PC-9 (cell line): ENCODE measurements at regions not wholly inside any gene's neighbourhood (a gene's known extent, or its start where the extent isn't known, plus 50 kb on each side); places are given as distances from the start of the nearest gene placed in this dataset.
"Not testable (repeated sequence)": the region's sequence is repeated elsewhere in the genome, so short reads cannot be mapped to it uniquely, and the experiment has no call there.

Source experiments
- BruUV-seq: library from RNA; stranded (reverse); fragments of 400-500 nt; replicated peaks from 2 replicates; lab custom pipeline; 2021; lab: Mats Ljungman, UMichigan
- CTCF ChIA-PET: fragments of 300-600 bp; sonication (Branson Sonifier 250); formaldehyde crosslinking; loops from one replicate; lab custom pipeline; 2022; ENCODE audit warnings: antibody characterized with exemption; lab: Charles Lee
- POLR2A ChIA-PET: fragments of 300-600 bp; sonication (Branson Sonifier 250); formaldehyde crosslinking; loops from one replicate; lab custom pipeline; 2022; ENCODE audit warnings: antibody characterized with exemption; ENCODE audit not compliant: unreplicated experiment; lab: Charles Lee
- DNase-seq, 2 experiments: peaks; one replicate each; pipeline versions ENCODE4 v3.0.0 to v3.0.0-alpha.2; 2015 to 2022; ENCODE audit warnings: mixed read lengths in 1 of 2
- H2AFZ ChIP-seq: fragments of 200-600 bp; sonication (generic); 2 replicates; pipeline ENCODE4 v1.8.1; 2017; ENCODE audit warnings: antibody characterized with exemption
- H3F3A ChIP-seq: fragments of 200-600 bp; sonication (generic); 2 replicates; pipeline ENCODE4 v1.8.1; 2017; ENCODE audit warnings: antibody characterized with exemption, mild to moderate bottlenecking, low read depth; ENCODE audit not compliant: insufficient read depth
- H3K27ac ChIP-seq: fragments of 200-600 bp; sonication (generic); 2 replicates; pipeline ENCODE4 v1.6.1; 2016; ENCODE audit warnings: mixed run types
- H3K27me3 ChIP-seq: fragments of 200-600 bp; sonication (generic); 2 replicates; pipeline ENCODE4 v1.6.1; 2016; ENCODE audit warnings: low read depth, mixed run types; ENCODE audit not compliant: insufficient read depth
- H3K36me3 ChIP-seq: fragments of 200-600 bp; sonication (generic); 2 replicates; pipeline ENCODE4 v1.6.1; 2016; ENCODE audit warnings: low read depth, mixed run types
- H3K4me1 ChIP-seq: fragments of 200-600 bp; sonication (generic); replicated peaks from 2 replicates; pipeline ENCODE4 v1.6.1; 2016; ENCODE audit warnings: mixed run types; ENCODE audit not compliant: insufficient read depth
- H3K4me2 ChIP-seq: fragments of 200-600 bp; sonication (generic); 2 replicates; pipeline ENCODE4 v1.6.1; 2017; ENCODE audit warnings: mixed run types
- H3K4me3 ChIP-seq: fragments of 200-600 bp; sonication (generic); 2 replicates; pipeline ENCODE4 v1.6.1; 2016; ENCODE audit warnings: mixed run types
- H3K79me2 ChIP-seq: fragments of 200-600 bp; sonication (generic); 2 replicates; pipeline ENCODE4 v1.6.1; 2017; ENCODE audit warnings: low read depth, mixed run types
- H3K9me2 ChIP-seq: fragments of 200-600 bp; sonication (generic); 2 replicates; pipeline ENCODE4 v1.8.1; 2017; ENCODE audit warnings: mild to moderate bottlenecking; ENCODE audit not compliant: insufficient read depth
- H3K9me3 ChIP-seq: fragments of 200-600 bp; sonication (generic); 2 replicates; pipeline ENCODE4 v1.8.1; 2016; ENCODE audit warnings: low read depth; ENCODE audit not compliant: insufficient read depth
- H4K20me1 ChIP-seq: fragments of 200-600 bp; sonication (generic); 2 replicates; pipeline ENCODE4 v1.8.1; 2017; ENCODE audit not compliant: insufficient read depth
- CTCF ChIP-seq: fragments of 200-600 bp; sonication (generic); conservative IDR thresholded peaks from 2 replicates; pipeline ENCODE4 v1.6.1; 2017; ENCODE audit warnings: mixed run types, antibody characterized with exemption, mild to moderate bottlenecking, moderate library complexity
- EZH2 ChIP-seq: fragments of 200-600 bp; sonication (generic); IDR thresholded peaks from 2 replicates; pipeline ENCODE4 v1.8.0; 2017; ENCODE audit warnings: antibody characterized with exemption, low read depth
- intact Hi-C: fragments of 100-400 bp; cut with micrococcal nuclease; formaldehyde crosslinking; loops from one replicate; pipeline ENCODE4 v1.10.0; 2022; ENCODE audit not compliant: unreplicated experiment

GRCh38 chr5:122209601-122210000, 80.3 kb downstream of the ZNF474 start:
- H2AFZ ChIP-seq, POLR2A ChIA-PET, H4K20me1 ChIP-seq, DNase-seq, H3K36me3 ChIP-seq, H3K4me3 ChIP-seq, CTCF ChIA-PET, H3K4me2 ChIP-seq, H3K79me2 ChIP-seq, H3F3A ChIP-seq, intact Hi-C loops, H3K9me2 ChIP-seq, H3K4me1 ChIP-seq, H3K27me3 ChIP-seq, BruUV-seq, H3K9me3 ChIP-seq, H3K27ac ChIP-seq: not testable (repeated sequence)

- no peak overlapping the region for H3K4me2 ChIP-seq
- no peaks in the 10 kb centered on the region for H4K20me1 ChIP-seq
- no peak for DNase-seq
- BruUV-seq: no TSS peak
- ChIA-PET POLR2A (interaction anchor here (0.5 kb wide), 1 partner anchor 740 kb away, joined by 4 read pairs; no protein-coding TSS in a partner anchor), CTCF (no interaction called here)
- H3K27me3 ChIP-seq: no peaks in the 10 kb centered on the region
- intact Hi-C loops: no loop called here
- no peaks in the 10 kb centered on the region for H3K9me3 ChIP-seq
- H3K4me1 ChIP-seq: no peaks in the 10 kb centered on the region
- H3K27ac ChIP-seq: no peak overlapping the region
- H3K4me3 ChIP-seq: no peak overlapping the region
- no peaks in the 10 kb centered on the region for H3K36me3 ChIP-seq
- TF ChIP-seq EZH2: no peak
- TF ChIP-seq CTCF: no peak
- H3F3A ChIP-seq: no peaks in the 10 kb centered on the region
- H3K9me2 ChIP-seq: no peaks in the 10 kb centered on the region
- no peaks in the 10 kb centered on the region for H3K79me2 ChIP-seq
- no peak overlapping the region for H2AFZ ChIP-seq
Measured at GRCh38 chr5:122218778-122219177, 89.4 kb downstream of the ZNF474 start.

- no peak overlapping the region for H3K4me2 ChIP-seq
- H3K36me3 ChIP-seq: no peaks in the 10 kb centered on the region
- POLR2A ChIA-PET: no interaction called here
- H3K27ac ChIP-seq: no peak overlapping the region
- CTCF ChIA-PET: no interaction called here
- BruUV-seq: no TSS peak
- DNase-seq: no peak
- H3K9me3 ChIP-seq: no peaks in the 10 kb centered on the region
- H3K4me3 ChIP-seq: no peak overlapping the region
- no peaks in the 10 kb centered on the region for H3K9me2 ChIP-seq
- H3F3A ChIP-seq: no peaks in the 10 kb centered on the region
- no peaks in the 10 kb centered on the region for H3K4me1 ChIP-seq
- H2AFZ ChIP-seq: no peak overlapping the region
- no peak for TF ChIP-seq EZH2
- no peak for TF ChIP-seq CTCF
- intact Hi-C loops: no loop called here
- H4K20me1 ChIP-seq: no peaks in the 10 kb centered on the region
- H3K79me2 ChIP-seq: no peaks in the 10 kb centered on the region
- H3K27me3 ChIP-seq: no peaks in the 10 kb centered on the region
Measured at GRCh38 chr5:122219436-122220166, 90.3 kb downstream of the ZNF474 start.

GRCh38 chr5:122220511-122220910, 91.2 kb downstream of the ZNF474 start:
- no peak for TF ChIP-seq CTCF
- TF ChIP-seq EZH2: no peak
- no peak overlapping the region for H2AFZ ChIP-seq
- H4K20me1 ChIP-seq: no peaks in the 10 kb centered on the region
- no peaks in the 10 kb centered on the region for H3K27me3 ChIP-seq
- no peaks in the 10 kb centered on the region for H3K79me2 ChIP-seq
- no peaks in the 10 kb centered on the region for H3K9me2 ChIP-seq
- intact Hi-C loops: no loop called here
- H3K4me3 ChIP-seq: no peak overlapping the region
- no peak overlapping the region for H3K4me2 ChIP-seq
- no peaks in the 10 kb centered on the region for H3K9me3 ChIP-seq
- H3K27ac ChIP-seq: no peak overlapping the region
- no peak for DNase-seq
- no peaks in the 10 kb centered on the region for H3K36me3 ChIP-seq
- no peaks in the 10 kb centered on the region for H3K4me1 ChIP-seq
- H3F3A ChIP-seq: no peaks in the 10 kb centered on the region
- no TSS peak for BruUV-seq
- POLR2A ChIA-PET: no interaction called here
- CTCF ChIA-PET: no interaction called here
